ENCODE measurements at regions not wholly inside any gene's neighbourhood (a gene's known extent, or its start where the extent isn't known, plus 50 kb on each side); places are given as distances from the start of the nearest gene placed in this dataset.

DNA sequence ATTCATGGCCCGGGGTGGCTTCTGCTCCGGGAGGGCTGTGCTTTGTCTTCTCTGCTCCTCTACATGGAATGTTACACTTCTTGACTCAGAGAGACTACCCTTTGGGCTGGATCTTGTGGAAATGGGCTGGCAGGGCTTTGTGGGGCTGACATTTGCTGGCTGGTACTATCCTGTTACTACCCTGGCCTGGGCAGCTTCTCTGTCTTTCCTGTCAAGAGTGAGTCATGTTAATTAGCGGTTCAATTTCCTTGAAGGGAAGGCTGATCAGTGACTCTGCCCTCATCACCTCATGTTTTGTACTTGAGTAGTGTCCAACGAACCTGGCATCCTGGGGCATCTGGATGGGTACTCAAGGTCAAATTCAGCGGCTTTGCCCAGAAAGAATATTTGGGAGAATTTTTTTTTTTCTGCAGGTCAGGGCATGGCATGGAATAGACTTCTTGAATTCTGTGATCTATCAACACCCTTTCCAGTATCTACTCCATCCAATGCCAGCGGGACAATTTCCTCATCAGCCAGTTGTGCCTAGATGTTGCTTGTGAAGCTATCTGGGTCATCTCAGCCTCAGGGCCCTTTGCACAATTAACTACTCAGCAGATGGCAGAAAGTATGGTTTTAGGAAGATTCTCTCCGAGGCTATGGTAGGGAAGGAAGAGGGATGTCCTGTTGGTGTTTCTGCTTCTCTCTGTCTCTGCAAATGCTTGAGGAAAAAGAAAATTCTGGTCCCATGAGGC, 140.5 kb upstream of the PLET1 start:
- TF ChIP-seq, protein P1, sequence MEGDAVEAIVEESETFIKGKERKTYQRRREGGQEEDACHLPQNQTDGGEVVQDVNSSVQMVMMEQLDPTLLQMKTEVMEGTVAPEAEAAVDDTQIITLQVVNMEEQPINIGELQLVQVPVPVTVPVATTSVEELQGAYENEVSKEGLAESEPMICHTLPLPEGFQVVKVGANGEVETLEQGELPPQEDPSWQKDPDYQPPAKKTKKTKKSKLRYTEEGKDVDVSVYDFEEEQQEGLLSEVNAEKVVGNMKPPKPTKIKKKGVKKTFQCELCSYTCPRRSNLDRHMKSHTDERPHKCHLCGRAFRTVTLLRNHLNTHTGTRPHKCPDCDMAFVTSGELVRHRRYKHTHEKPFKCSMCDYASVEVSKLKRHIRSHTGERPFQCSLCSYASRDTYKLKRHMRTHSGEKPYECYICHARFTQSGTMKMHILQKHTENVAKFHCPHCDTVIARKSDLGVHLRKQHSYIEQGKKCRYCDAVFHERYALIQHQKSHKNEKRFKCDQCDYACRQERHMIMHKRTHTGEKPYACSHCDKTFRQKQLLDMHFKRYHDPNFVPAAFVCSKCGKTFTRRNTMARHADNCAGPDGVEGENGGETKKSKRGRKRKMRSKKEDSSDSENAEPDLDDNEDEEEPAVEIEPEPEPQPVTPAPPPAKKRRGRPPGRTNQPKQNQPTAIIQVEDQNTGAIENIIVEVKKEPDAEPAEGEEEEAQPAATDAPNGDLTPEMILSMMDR (IDR thresholded peaks at IDR 0.05; ENCODE audit: insufficient read depth, low read length, severe bottlenecking), result no peak
- H3K4me3 ChIP-seq (ENCODE audit: low read depth, low read length), result no peak overlapping the region
- H3K36me3 ChIP-seq (ENCODE audit: control insufficient read depth, insufficient read depth, low read length), result no peaks in the 10 kb centered on the region
- FAIRE-seq, result no peak
- H3K27me3 ChIP-seq (ENCODE audit: control insufficient read depth, insufficient read depth, low read length), result no peaks in the 10 kb centered on the region
- peak; percentile 64 for DNase-seq (ENCODE audit: low read depth)

- TF ChIP-seq, protein P1 (IDR thresholded peaks at IDR 0.05; ENCODE audit: insufficient read depth, low read length, severe bottlenecking), result no peak
- Histone ChIP-seq H3K27me3 (ENCODE audit: control insufficient read depth, insufficient read depth, low read length) (peaks cover 2% of the 10 kb centered on the region), H3K4me3 (ENCODE audit: low read depth, low read length) (no peak overlapping the region), H3K36me3 (ENCODE audit: control insufficient read depth, insufficient read depth, low read length) (no peaks in the 10 kb centered on the region)
- DNase-seq (ENCODE audit: low read depth), result no peak
- FAIRE-seq, result no peak
These were observed 142.8 kb upstream of the PLET1 start for GRCh38 chr11:112403432-112403831.

GRCh38 chr11:112404112-112404511, 143.5 kb upstream of the PLET1 start:
- peaks cover 2% of the 10 kb centered on the region for H3K27me3 ChIP-seq (ENCODE audit: control insufficient read depth, insufficient read depth, low read length)
- FAIRE-seq (no peak), DNase-seq (ENCODE audit: low read depth) (no peak)
- H3K4me3 ChIP-seq (ENCODE audit: low read depth, low read length), result no peak overlapping the region
- H3K36me3 ChIP-seq (ENCODE audit: control insufficient read depth, insufficient read depth, low read length), result no peaks in the 10 kb centered on the region
- TF ChIP-seq, protein P1 (IDR thresholded peaks at IDR 0.05; ENCODE audit: insufficient read depth, low read length, severe bottlenecking), result no peak

- no peak for DNase-seq (ENCODE audit: low read depth)
- Histone ChIP-seq H3K36me3 (ENCODE audit: control insufficient read depth, insufficient read depth, low read length) (no peaks in the 10 kb centered on the region), H3K27me3 (ENCODE audit: control insufficient read depth, insufficient read depth, low read length) (peaks cover 2% of the 10 kb centered on the region), H3K4me3 (ENCODE audit: low read depth, low read length) (no peak overlapping the region)
- peak; percentile 47 for FAIRE-seq
- TF ChIP-seq, protein P1 (IDR thresholded peaks at IDR 0.05; ENCODE audit: insufficient read depth, low read length, severe bottlenecking), result no peak
These were observed 147.9 kb upstream of the PLET1 start for GRCh38 chr11:112408517-112408916.

GRCh38 chr11:112410325-112410724, 149.7 kb upstream of the PLET1 start:
- TF ChIP-seq, protein P1 (IDR thresholded peaks at IDR 0.05; ENCODE audit: insufficient read depth, low read length, severe bottlenecking), result no peak
- Histone ChIP-seq H3K27me3 (ENCODE audit: control insufficient read depth, insufficient read depth, low read length) (peaks cover 2% of the 10 kb centered on the region), H3K4me3 (ENCODE audit: low read depth, low read length) (no peak overlapping the region), H3K36me3 (ENCODE audit: control insufficient read depth, insufficient read depth, low read length) (no peaks in the 10 kb centered on the region)
- no peak for DNase-seq (ENCODE audit: low read depth)
- no peak for FAIRE-seq

DNA sequence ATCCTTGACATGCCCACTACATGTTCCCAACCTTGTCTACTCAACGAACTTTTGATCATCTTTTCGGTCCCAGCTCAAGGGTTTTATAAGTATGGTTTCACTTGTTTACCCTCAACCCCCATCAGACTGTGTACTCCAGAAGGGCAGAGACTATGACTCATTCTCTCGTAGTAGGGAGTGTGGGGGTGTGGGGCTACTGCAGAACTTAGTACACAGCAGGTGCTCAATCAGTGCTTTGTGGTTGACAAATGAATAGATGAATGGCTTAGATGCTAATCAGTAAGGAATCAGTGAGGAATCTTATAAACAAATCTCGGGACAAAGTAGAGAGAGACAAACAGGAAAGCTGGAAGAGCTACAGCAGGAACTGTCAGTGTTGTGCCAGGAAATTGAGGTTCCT, 151.7 kb upstream of the PLET1 start:
- no peak overlapping the region for H3K4me3 ChIP-seq (ENCODE audit: low read depth, low read length)
- H3K27me3 ChIP-seq (ENCODE audit: control insufficient read depth, insufficient read depth, low read length), result peaks cover 2% of the 10 kb centered on the region
- no peaks in the 10 kb centered on the region for H3K36me3 ChIP-seq (ENCODE audit: control insufficient read depth, insufficient read depth, low read length)
- TF ChIP-seq, protein P1 (IDR thresholded peaks at IDR 0.05; ENCODE audit: insufficient read depth, low read length, severe bottlenecking), result no peak
- no peak for FAIRE-seq
- DNase-seq (ENCODE audit: low read depth), result peak; percentile 71

Measured in bronchial epithelial cell (primary cell).